ENCODE measurements at regions not wholly inside any gene's neighbourhood (a gene's known extent, or its start where the extent isn't known, plus 50 kb on each side); places are given as distances from the start of the nearest gene placed in this dataset.

GRCh38 chr2:42861321-42861720 is 68.9 kb upstream of the HAAO start:
- Histone ChIP-seq H3K36me3 (no peaks in the 10 kb centered on the region), H3K4me3 (no peak overlapping the region), H3K27ac (no peak overlapping the region), H3K4me1 (no peaks in the 10 kb centered on the region), H3K27me3 (no peaks in the 10 kb centered on the region), H3K9me3 (no peaks in the 10 kb centered on the region)
- TF ChIP-seq CTCF (IDR thresholded peaks at IDR 0.05): no peak
- peak in 1 of 6 donors; percentile 4 for DNase-seq
- intact Hi-C loops (cut with DNase I): no loop called here
- no peak for FAIRE-seq
- 94 to 100% methylated on average over 2 of the region's 2 CpGs for WGBS, 2 donors
- no peak for ATAC-seq

GRCh38 chr2:42860319-42861094 is 68.1 kb upstream of the HAAO start:
- WGBS, 2 donors: 79 to 83% methylated on average over 5 of the region's 5 CpGs
- FAIRE-seq: no peak
- Histone ChIP-seq H3K27me3 (no peaks in the 10 kb centered on the region), H3K36me3 (no peaks in the 10 kb centered on the region), H3K4me1 (no peaks in the 10 kb centered on the region), H3K27ac (no peak overlapping the region), H3K9me3 (no peaks in the 10 kb centered on the region), H3K4me3 (no peak overlapping the region)
- intact Hi-C loops (cut with DNase I): no loop called here
- peak in 1 of 6 donors; percentile 6 for DNase-seq
- TF ChIP-seq CTCF (IDR thresholded peaks at IDR 0.05): no peak
- no peak for ATAC-seq

GRCh38 chr2:42859791-42860190 is 67.4 kb upstream of the HAAO start:
- FAIRE-seq: no peak
- 72 to 76% methylated on average over 4 of the region's 4 CpGs for WGBS, 2 donors
- no peak overlapping the region for H3K27ac ChIP-seq

GRCh38 chr2:42859006-42859552 is 66.7 kb upstream of the HAAO start:
- peak; percentile 59 to 88 (median 78) for TF ChIP-seq CTCF (IDR thresholded peaks at IDR 0.05)
- no peaks in the 10 kb centered on the region for H3K9me3 ChIP-seq
- H3K27me3 ChIP-seq: no peaks in the 10 kb centered on the region
- DNase-seq: peak in 5 of 6 donors; percentile 38 to 80 (median 56)
- H3K27ac ChIP-seq: no peak overlapping the region
- no peaks in the 10 kb centered on the region for H3K4me1 ChIP-seq
- WGBS, 2 donors: 17 to 21% methylated on average over 2 of the region's 2 CpGs
- FAIRE-seq: peak; percentile 78
- H3K36me3 ChIP-seq: no peaks in the 10 kb centered on the region
- intact Hi-C loops (cut with DNase I): loop anchor here in 1 of 3 donors (10.0 kb wide), 1 partner anchor 66 kb away; no protein-coding TSS in a partner anchor
- ATAC-seq: peak; percentile 66 to 91 (median 80)
- H3K4me3 ChIP-seq: no peak overlapping the region

More at GRCh38 chr2:42859791-42860190, 67.4 kb upstream of the HAAO start:
- Histone ChIP-seq H3K9me3 (no peaks in the 10 kb centered on the region), H3K4me3 (no peak overlapping the region), H3K36me3 (no peaks in the 10 kb centered on the region), H3K27me3 (no peaks in the 10 kb centered on the region), H3K4me1 (no peaks in the 10 kb centered on the region)
- DNase-seq (no peak), ATAC-seq (no peak)
- no peak for TF ChIP-seq CTCF (IDR thresholded peaks at IDR 0.05)
- intact Hi-C loops (cut with DNase I): loop anchor here in 1 of 3 donors (10.0 kb wide), 1 partner anchor 65 kb away; no protein-coding TSS in a partner anchor

All from pancreas (tissue), 10 donors.